Natural killer cell (primary cell): ENCODE measurements at regions not wholly inside any gene's neighbourhood (a gene's known extent, or its start where the extent isn't known, plus 50 kb on each side); places are given as distances from the start of the nearest gene placed in this dataset.

Experiments
- ATAC-seq, 3 donors: fragments of 150-1000 bp in 2 of 3; fragments of 200-7000 bp in 1 of 3; cut with Tn5 transposase; 1 replicate in 1 of 3; 2 replicates in 2 of 3; pipeline ENCODE4 v1.10.0; 2021; ENCODE audit warnings: mild to moderate bottlenecking in 2 of 3, moderate library complexity in 2 of 3
- DNase-seq, 2 donors: peaks; one replicate each; pipeline versions ENCODE4 v3.0.0 to v3.0.0-alpha.2; 2013 to 2021; ENCODE audit warnings: mixed read lengths in 1 of 2
- H3K27ac ChIP-seq: one replicate; pipeline ENCODE4 v1.5.1; 2013; ENCODE audit warnings: mild to moderate bottlenecking, low read length
- H3K27me3 ChIP-seq: one replicate; pipeline ENCODE4 v1.6.1; 2013; ENCODE audit warnings: low read length; ENCODE audit not compliant: control insufficient read depth, insufficient read depth
- H3K36me3 ChIP-seq: one replicate; pipeline ENCODE4 v1.6.1; 2013; ENCODE audit warnings: low read length; ENCODE audit not compliant: control insufficient read depth, insufficient read depth
- H3K4me1 ChIP-seq: one replicate; pipeline ENCODE4 v1.6.1; 2013; ENCODE audit warnings: low read length; ENCODE audit not compliant: control insufficient read depth, insufficient read depth
- H3K4me3 ChIP-seq: one replicate; pipeline ENCODE4 v1.5.1; 2013; ENCODE audit warnings: low read length
- H3K9me3 ChIP-seq: one replicate; pipeline ENCODE4 v1.6.1; 2013; ENCODE audit warnings: low read length; ENCODE audit not compliant: control insufficient read depth, insufficient read depth
- H3K27ac Mint-ChIP-seq, 2 donors: one replicate each; pipeline ENCODE4 v1.8.0; 2022; ENCODE audit warnings: mild to moderate bottlenecking in 2 of 2, mixed read lengths in 2 of 2, moderate library complexity in 1 of 2
- H3K27me3 Mint-ChIP-seq, 2 donors: one replicate each; pipeline ENCODE4 v1.8.0; 2022; ENCODE audit warnings: low read depth in 2 of 2, mixed read lengths in 2 of 2
- H3K36me3 Mint-ChIP-seq: one replicate; pipeline ENCODE4 v1.8.0; 2022; ENCODE audit warnings: mixed read lengths
- H3K4me1 Mint-ChIP-seq, 2 donors: one replicate each; pipeline ENCODE4 v1.8.0; 2022; ENCODE audit warnings: mixed read lengths in 2 of 2
- H3K4me3 Mint-ChIP-seq: one replicate; pipeline ENCODE4 v1.8.0; 2022; ENCODE audit warnings: mild to moderate bottlenecking, moderate library complexity, mixed read lengths
- H3K9me3 Mint-ChIP-seq, 2 donors: one replicate each; pipeline ENCODE4 v1.8.0; 2022; ENCODE audit warnings: mixed read lengths in 2 of 2
- CTCF ChIP-seq: fragments of 200-600 bp; IDR thresholded peaks from one replicate; pipeline ENCODE4 v1.8.0; 2022; ENCODE audit warnings: antibody characterized with exemption
- WGBS: methylation state at CpG from one replicate; pipeline ENCODE4 v1.1.7; 2013; ENCODE audit warnings: missing lambda C conversion rate; ENCODE audit not compliant: insufficient coverage; 5-methylcytosine and 5-hydroxymethylcytosine counted together
- intact Hi-C: fragments of 100-400 bp; cut with micrococcal nuclease; formaldehyde crosslinking; loops from one replicate; pipeline ENCODE4 v1.14.2; 2022

- no peak overlapping the region for H3K4me3 Mint-ChIP-seq
- H3K36me3 Mint-ChIP-seq: no peaks in the 10 kb centered on the region
- no peak overlapping the region for H3K27ac Mint-ChIP-seq
- Histone ChIP-seq H3K36me3 (no peaks in the 10 kb centered on the region), H3K4me3 (no peak overlapping the region), H3K27ac (no peak overlapping the region), H3K27me3 (no peaks in the 10 kb centered on the region), H3K9me3 (no peaks in the 10 kb centered on the region), H3K4me1 (no peaks in the 10 kb centered on the region)
- H3K9me3 Mint-ChIP-seq: no peaks in the 10 kb centered on the region
- no peak for ATAC-seq
- no peak for TF ChIP-seq CTCF
- H3K4me1 Mint-ChIP-seq: no peaks in the 10 kb centered on the region
- no CpG with 5 or more reads among the region's 2 CpGs for WGBS
- DNase-seq: no peak
- H3K27me3 Mint-ChIP-seq: peaks cover 3 to 8% of the 10 kb centered on the region in 2 donors
- intact Hi-C loops: no loop called here
Observed at GRCh38 chrX:9301836-9302235, 163.0 kb upstream of the TBL1X start.

GRCh38 chrX:9302381-9302780 is 162.5 kb upstream of the TBL1X start:
- H3K4me1 ChIP-seq: no peaks in the 10 kb centered on the region
- H3K9me3 Mint-ChIP-seq: no peaks in the 10 kb centered on the region
- no peaks in the 10 kb centered on the region for H3K36me3 Mint-ChIP-seq

GRCh38 chrX:9308426-9308825 is 156.4 kb upstream of the TBL1X start:
- H3K4me3 Mint-ChIP-seq: no peak overlapping the region
- intact Hi-C loops: no loop called here
- Histone ChIP-seq H3K9me3 (no peaks in the 10 kb centered on the region), H3K36me3 (no peaks in the 10 kb centered on the region), H3K27ac (no peak overlapping the region), H3K4me3 (no peak overlapping the region), H3K27me3 (no peaks in the 10 kb centered on the region), H3K4me1 (peaks cover 4% of the 10 kb centered on the region)
- DNase-seq (no peak), ATAC-seq (no peak)
- peaks cover 0 to 4% of the 10 kb centered on the region in 2 donors for H3K4me1 Mint-ChIP-seq
- no peaks in the 10 kb centered on the region for H3K9me3 Mint-ChIP-seq
- 78% methylated on average over 2 of the region's 4 CpGs for WGBS
- TF ChIP-seq CTCF: no peak
- H3K27me3 Mint-ChIP-seq: peaks cover 3% of the 10 kb centered on the region in 2 donors
- no peaks in the 10 kb centered on the region for H3K36me3 Mint-ChIP-seq
- H3K27ac Mint-ChIP-seq: no peak overlapping the region

More at GRCh38 chrX:9302381-9302780, 162.5 kb upstream of the TBL1X start:
- ATAC-seq (no peak), DNase-seq (no peak)
- Histone ChIP-seq H3K27ac (no peak overlapping the region), H3K9me3 (no peaks in the 10 kb centered on the region), H3K36me3 (no peaks in the 10 kb centered on the region), H3K4me3 (no peak overlapping the region), H3K27me3 (no peaks in the 10 kb centered on the region)
- WGBS: 84% methylated on average over 3 of the region's 4 CpGs
- TF ChIP-seq CTCF: no peak
- intact Hi-C loops: no loop called here
- peaks cover 3 to 8% of the 10 kb centered on the region in 2 donors for H3K27me3 Mint-ChIP-seq
- H3K4me3 Mint-ChIP-seq: no peak overlapping the region
- no peak overlapping the region for H3K27ac Mint-ChIP-seq
- H3K4me1 Mint-ChIP-seq: no peaks in the 10 kb centered on the region

- Histone ChIP-seq H3K27ac (no peak overlapping the region), H3K4me1 (peaks cover 4% of the 10 kb centered on the region), H3K27me3 (no peaks in the 10 kb centered on the region), H3K4me3 (no peak overlapping the region), H3K9me3 (no peaks in the 10 kb centered on the region), H3K36me3 (no peaks in the 10 kb centered on the region)
- no peak for TF ChIP-seq CTCF
- Mint-ChIP-seq H3K9me3 (no peaks in the 10 kb centered on the region), H3K4me3 (no peak overlapping the region), H3K4me1 (peaks cover 0 to 7% of the 10 kb centered on the region in 2 donors), H3K27ac (no peak overlapping the region), H3K36me3 (no peaks in the 10 kb centered on the region), H3K27me3 (no peaks in the 10 kb centered on the region)
- WGBS: 95% methylated on average over 2 of the region's 2 CpGs
- DNase-seq: no peak
- intact Hi-C loops: loop anchor here (5.0 kb wide), 1 partner anchor 338 kb away; no protein-coding TSS in a partner anchor
- no peak for ATAC-seq
Observed at GRCh38 chrX:9310616-9311015, 154.2 kb upstream of the TBL1X start.
